ENCODE measurements at regions not wholly inside any gene's neighbourhood (a gene's known extent, or its start where the extent isn't known, plus 50 kb on each side); places are given as distances from the start of the nearest gene placed in this dataset.

- TF ChIP-seq TAF1 (IDR thresholded peaks at IDR 0.05; ENCODE audit: low read depth, low read length) (no peak), SPI1 (IDR thresholded peaks at IDR 0.05; ENCODE audit: low read depth, low read length) (peak; percentile 43; the same call in 1 of the 2 replicates)
- no peak for FAIRE-seq
- DNase-seq (ENCODE audit: insufficient read length, low spot score) = no peak
Observed at GRCh38 chr9:19946441-19947109, 157.7 kb upstream of the SLC24A2 start.

- DNase-seq (ENCODE audit: insufficient read length, low spot score) = no peak
- no peak for FAIRE-seq
- TF ChIP-seq POU2F2 (IDR thresholded peaks at IDR 0.05; ENCODE audit: low read depth, low read length) (no peak), PAX5 (IDR thresholded peaks at IDR 0.05; ENCODE audit: insufficient read depth, low read length, severe bottlenecking) (no peak), SPI1 (IDR thresholded peaks at IDR 0.05; ENCODE audit: low read depth, low read length) (no peak), POLR2A (IDR thresholded peaks at IDR 0.05; ENCODE audit: low read depth, low read length) (no peak), TAF1 (IDR thresholded peaks at IDR 0.05; ENCODE audit: low read depth, low read length) (no peak), POLR2AphosphoS5 (IDR thresholded peaks at IDR 0.05; ENCODE audit: low read depth, low read length) (no peak)
Observed at GRCh38 chr9:19941874-19942273, 153.0 kb upstream of the SLC24A2 start.

- DNase-seq (ENCODE audit: insufficient read length, low spot score) = no peak
- FAIRE-seq = no peak
- TF ChIP-seq POLR2AphosphoS5 (IDR thresholded peaks at IDR 0.05; ENCODE audit: low read depth, low read length) (no peak), SPI1 (IDR thresholded peaks at IDR 0.05; ENCODE audit: low read depth, low read length) (no peak), PAX5 (IDR thresholded peaks at IDR 0.05; ENCODE audit: insufficient read depth, low read length, severe bottlenecking) (no peak), POLR2A (IDR thresholded peaks at IDR 0.05; ENCODE audit: low read depth, low read length) (no peak), TAF1 (IDR thresholded peaks at IDR 0.05; ENCODE audit: low read depth, low read length) (no peak), POU2F2 (IDR thresholded peaks at IDR 0.05; ENCODE audit: low read depth, low read length) (no peak)
Observed at GRCh38 chr9:19940811-19941535, 152.1 kb upstream of the SLC24A2 start.

GRCh38 chr9:19939734-19940278 is 151.0 kb upstream of the SLC24A2 start:
- DNase-seq (ENCODE audit: insufficient read length, low spot score) = no peak
- peak; percentile 38 for FAIRE-seq
- TF ChIP-seq SPI1 (IDR thresholded peaks at IDR 0.05; ENCODE audit: low read depth, low read length) (peak; percentile 52), POU2F2 (IDR thresholded peaks at IDR 0.05; ENCODE audit: low read depth, low read length) (no peak)

- no peak for TF ChIP-seq PAX5 (IDR thresholded peaks at IDR 0.05; ENCODE audit: insufficient read depth, low read length, severe bottlenecking)
- no peak for TF ChIP-seq SPI1 (IDR thresholded peaks at IDR 0.05; ENCODE audit: low read depth, low read length)
- TF ChIP-seq POU2F2 (IDR thresholded peaks at IDR 0.05; ENCODE audit: low read depth, low read length) = no peak
- no peak for TF ChIP-seq POLR2AphosphoS5 (IDR thresholded peaks at IDR 0.05; ENCODE audit: low read depth, low read length)
- no peak for TF ChIP-seq POLR2A (IDR thresholded peaks at IDR 0.05; ENCODE audit: low read depth, low read length)
- TF ChIP-seq TAF1 (IDR thresholded peaks at IDR 0.05; ENCODE audit: low read depth, low read length) = no peak
- no peak for FAIRE-seq
- DNase-seq (ENCODE audit: insufficient read length, low spot score) = no peak
Observed at GRCh38 chr9:19938990-19939733, 150.3 kb upstream of the SLC24A2 start.

GRCh38 chr9:19937121-19937520 is 148.3 kb upstream of the SLC24A2 start:
- no peak for FAIRE-seq
- DNase-seq (ENCODE audit: insufficient read length, low spot score) = no peak
- TF ChIP-seq TAF1 (IDR thresholded peaks at IDR 0.05; ENCODE audit: low read depth, low read length) (no peak), POLR2A (IDR thresholded peaks at IDR 0.05; ENCODE audit: low read depth, low read length) (no peak), PAX5 (IDR thresholded peaks at IDR 0.05; ENCODE audit: insufficient read depth, low read length, severe bottlenecking) (no peak), POLR2AphosphoS5 (IDR thresholded peaks at IDR 0.05; ENCODE audit: low read depth, low read length) (no peak), POU2F2 (IDR thresholded peaks at IDR 0.05; ENCODE audit: low read depth, low read length) (no peak), SPI1 (IDR thresholded peaks at IDR 0.05; ENCODE audit: low read depth, low read length) (no peak)

- DNase-seq (ENCODE audit: insufficient read length, low spot score) (no peak), FAIRE-seq (no peak)
- TF ChIP-seq SPI1 (IDR thresholded peaks at IDR 0.05; ENCODE audit: low read depth, low read length) = no peak
- no peak for TF ChIP-seq TAF1 (IDR thresholded peaks at IDR 0.05; ENCODE audit: low read depth, low read length)
- no peak for TF ChIP-seq POLR2A (IDR thresholded peaks at IDR 0.05; ENCODE audit: low read depth, low read length)
- TF ChIP-seq POU2F2 (IDR thresholded peaks at IDR 0.05; ENCODE audit: low read depth, low read length) = no peak
- no peak for TF ChIP-seq POLR2AphosphoS5 (IDR thresholded peaks at IDR 0.05; ENCODE audit: low read depth, low read length)
- no peak for TF ChIP-seq PAX5 (IDR thresholded peaks at IDR 0.05; ENCODE audit: insufficient read depth, low read length, severe bottlenecking)
Observed at GRCh38 chr9:19936598-19936997, 147.8 kb upstream of the SLC24A2 start.

- DNase-seq (ENCODE audit: insufficient read length, low spot score) (no peak), FAIRE-seq (no peak)
- TF ChIP-seq POLR2A (IDR thresholded peaks at IDR 0.05; ENCODE audit: low read depth, low read length) = no peak
- no peak for TF ChIP-seq TAF1 (IDR thresholded peaks at IDR 0.05; ENCODE audit: low read depth, low read length)
- TF ChIP-seq SPI1 (IDR thresholded peaks at IDR 0.05; ENCODE audit: low read depth, low read length) = no peak
- no peak for TF ChIP-seq POLR2AphosphoS5 (IDR thresholded peaks at IDR 0.05; ENCODE audit: low read depth, low read length)
- no peak for TF ChIP-seq POU2F2 (IDR thresholded peaks at IDR 0.05; ENCODE audit: low read depth, low read length)
- no peak for TF ChIP-seq PAX5 (IDR thresholded peaks at IDR 0.05; ENCODE audit: insufficient read depth, low read length, severe bottlenecking)
Observed at GRCh38 chr9:19935422-19935821, 146.6 kb upstream of the SLC24A2 start.

GRCh38 chr9:19934301-19934871 is 145.5 kb upstream of the SLC24A2 start:
- FAIRE-seq (no peak), DNase-seq (ENCODE audit: insufficient read length, low spot score) (no peak)
- no peak for TF ChIP-seq SPI1 (IDR thresholded peaks at IDR 0.05; ENCODE audit: low read depth, low read length)
- TF ChIP-seq POLR2AphosphoS5 (IDR thresholded peaks at IDR 0.05; ENCODE audit: low read depth, low read length) = no peak
- TF ChIP-seq POU2F2 (IDR thresholded peaks at IDR 0.05; ENCODE audit: low read depth, low read length) = no peak
- TF ChIP-seq PAX5 (IDR thresholded peaks at IDR 0.05; ENCODE audit: insufficient read depth, low read length, severe bottlenecking) = no peak
- no peak for TF ChIP-seq TAF1 (IDR thresholded peaks at IDR 0.05; ENCODE audit: low read depth, low read length)
- TF ChIP-seq POLR2A (IDR thresholded peaks at IDR 0.05; ENCODE audit: low read depth, low read length) = no peak

Measured in GM12891 (cell line).